ENCODE measurements at regions not wholly inside any gene's neighbourhood (a gene's known extent, or its start where the extent isn't known, plus 50 kb on each side); places are given as distances from the start of the nearest gene placed in this dataset.
A peak's percentile ranks its signal among the peaks of the same experiment; 100 is the strongest.

- Mint-ChIP-seq H3K4me1 (ENCODE audit: unreplicated experiment) (peaks cover 27% of the 10 kb centered on the region), H3K4me3 (ENCODE audit: unreplicated experiment) (no peak overlapping the region)
- DNase-seq (ENCODE audit: extremely low spot score, unreplicated experiment), result peak; percentile 1
Measured at GRCh38 chr4:186018261-186018660, 50.7 kb upstream of the TLR3 start.

GRCh38 chr4:186018784-186019183, 50.2 kb upstream of the TLR3 start:
- Mint-ChIP-seq H3K4me3 (ENCODE audit: unreplicated experiment) (no peak overlapping the region), H3K27me3 (ENCODE audit: unreplicated experiment) (no peaks in the 10 kb centered on the region), H3K4me1 (ENCODE audit: unreplicated experiment) (peaks cover 24% of the 10 kb centered on the region), H3K9me3 (ENCODE audit: unreplicated experiment) (peaks cover 8% of the 10 kb centered on the region), H3K36me3 (ENCODE audit: unreplicated experiment) (peaks cover 5% of the 10 kb centered on the region), H3K27ac (ENCODE audit: unreplicated experiment) (no peak overlapping the region)
- no peak for TF ChIP-seq CTCF (IDR thresholded peaks at IDR 0.05)
- DNase-seq (ENCODE audit: extremely low spot score, unreplicated experiment), result peak; percentile 7

More at GRCh38 chr4:186018261-186018660, 50.7 kb upstream of the TLR3 start:
- Mint-ChIP-seq H3K27ac (ENCODE audit: unreplicated experiment) (no peak overlapping the region), H3K36me3 (ENCODE audit: unreplicated experiment) (peaks cover 5% of the 10 kb centered on the region), H3K27me3 (ENCODE audit: unreplicated experiment) (no peaks in the 10 kb centered on the region), H3K9me3 (ENCODE audit: unreplicated experiment) (peaks cover 8% of the 10 kb centered on the region)
- TF ChIP-seq CTCF (IDR thresholded peaks at IDR 0.05), result no peak
